GM12891 (cell line): ENCODE measurements at regions not wholly inside any gene's neighbourhood (a gene's known extent, or its start where the extent isn't known, plus 50 kb on each side); places are given as distances from the start of the nearest gene placed in this dataset.

ENCODE experiments used
- DNase-seq: peaks from one replicate; pipeline ENCODE4 v3.0.0; 2011; ENCODE audit warnings: low spot score; ENCODE audit not compliant: insufficient read length
- FAIRE-seq: peaks from 2 replicates; lab custom pipeline; 2011; peaks lifted over from hg19 to GRCh38; lab: Jason Lieb, UNC
- PAX5 ChIP-seq: IDR thresholded peaks from 2 replicates; pipeline ENCODE4 v1.6.1; 2011; ENCODE audit warnings: low read length, moderate library complexity, mild to moderate bottlenecking; ENCODE audit not compliant: insufficient read depth, severe bottlenecking
- POLR2A ChIP-seq: IDR thresholded peaks from 2 replicates; pipeline ENCODE4 v1.6.1; 2011; ENCODE audit warnings: low read depth, low read length, control low read depth
- POLR2AphosphoS5 ChIP-seq: IDR thresholded peaks from 2 replicates; pipeline ENCODE4 v1.6.1; 2011; ENCODE audit warnings: low read depth, low read length, control low read depth
- POU2F2 ChIP-seq: IDR thresholded peaks from 2 replicates; pipeline ENCODE4 v1.6.1; 2011; ENCODE audit warnings: low read depth, mild to moderate bottlenecking, control low read depth, low read length, moderate library complexity
- SPI1 ChIP-seq: IDR thresholded peaks from 2 replicates; pipeline ENCODE4 v1.6.1; 2011; ENCODE audit warnings: low read depth, low read length, control low read depth
- TAF1 ChIP-seq: IDR thresholded peaks from 2 replicates; pipeline ENCODE4 v1.6.1; 2011; ENCODE audit warnings: low read depth, low read length, control low read depth

DNA sequence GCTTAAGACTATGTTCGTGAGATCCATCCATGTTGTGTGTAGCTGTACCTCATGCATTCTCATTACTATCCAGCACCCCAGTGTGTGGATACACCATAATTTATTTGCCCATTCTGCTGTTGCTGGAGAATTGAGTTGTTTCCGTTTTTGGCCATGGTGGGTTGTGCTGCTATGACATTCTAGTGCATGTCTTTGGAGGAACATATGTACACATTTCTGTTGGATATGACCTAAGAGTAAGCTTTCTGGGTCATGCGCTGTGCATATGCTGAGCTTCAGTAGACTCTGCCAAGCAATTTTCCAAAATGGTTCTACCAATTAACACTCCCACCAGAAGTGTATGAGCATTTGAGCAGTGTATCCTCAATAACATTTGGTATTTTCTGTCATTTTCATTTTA lies 316.6 kb downstream of the MIAT start:
- FAIRE-seq: no peak

DNA sequence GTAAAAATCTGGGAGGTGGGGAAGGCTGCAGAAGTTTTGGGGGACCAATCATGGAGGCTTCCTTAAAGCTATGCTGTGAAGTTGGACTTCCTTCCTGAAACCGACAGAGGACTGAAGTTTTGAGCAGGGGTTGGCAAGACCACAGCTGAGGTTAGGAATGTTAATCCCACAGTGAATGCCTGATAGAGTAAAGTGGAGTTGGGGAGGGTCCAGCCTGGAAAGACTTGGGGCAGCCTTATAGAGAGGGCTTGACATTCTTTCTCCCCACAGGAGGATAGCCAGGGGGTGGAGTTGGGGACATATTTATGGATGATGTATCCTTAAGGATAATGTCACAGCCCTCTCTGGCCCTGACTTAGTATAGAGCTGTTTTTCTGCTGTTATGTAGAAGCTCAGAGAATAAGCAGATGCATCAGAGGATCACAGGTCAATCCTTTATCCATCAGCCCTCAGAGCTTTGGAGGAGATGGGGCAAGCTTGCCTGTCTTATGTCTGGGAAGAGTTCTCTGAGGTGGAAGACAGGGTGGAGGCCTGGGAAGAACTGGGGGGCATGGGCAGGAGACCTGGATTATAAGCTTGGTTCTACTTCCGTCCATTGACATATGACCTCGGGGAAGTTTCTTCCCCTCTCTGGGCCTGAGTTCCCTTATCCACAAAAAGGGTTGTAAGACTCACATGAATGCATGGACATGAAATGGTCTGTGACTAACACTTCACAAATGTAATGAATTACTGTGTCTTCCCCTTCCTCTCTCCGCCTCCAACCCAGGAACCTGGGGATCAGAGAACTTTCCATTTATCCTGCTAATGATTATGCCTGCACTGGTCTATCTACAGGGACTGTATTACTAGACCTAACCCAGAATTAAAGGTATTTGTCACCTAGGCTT lies 317.8 kb downstream of the MIAT start:
- DNase-seq: no peak
- FAIRE-seq: no peak
- TF ChIP-seq TAF1 (no peak), POLR2AphosphoS5 (no peak), POLR2A (no peak), PAX5 (no peak), SPI1 (no peak), POU2F2 (no peak)

More for the DNA sequence above, 316.6 kb downstream of the MIAT start:
- TF ChIP-seq POLR2AphosphoS5: no peak
- no peak for TF ChIP-seq POLR2A
- TF ChIP-seq TAF1: no peak
- no peak for TF ChIP-seq PAX5
- no peak for TF ChIP-seq POU2F2
- no peak for TF ChIP-seq SPI1
- no peak for DNase-seq

DNA sequence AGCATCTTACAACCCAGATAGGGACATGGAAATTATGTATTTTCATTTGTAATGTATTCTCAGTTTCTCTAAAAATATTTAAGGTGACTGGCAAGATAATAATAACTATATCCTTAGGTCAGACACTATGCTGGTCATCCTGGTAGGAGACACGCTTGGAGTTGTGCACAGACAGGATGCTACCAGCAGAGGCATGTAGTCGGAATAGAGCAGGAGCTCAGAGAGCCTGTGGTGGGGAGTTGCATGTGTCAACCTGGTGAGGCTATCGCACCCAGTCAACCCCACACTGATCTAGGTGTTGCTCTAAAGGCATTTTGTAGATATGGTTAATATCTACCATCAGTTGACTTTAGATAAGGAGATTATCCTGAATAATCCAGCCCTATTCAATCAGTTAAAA lies 318.5 kb downstream of the MIAT start:
- no peak for TF ChIP-seq SPI1
- TF ChIP-seq TAF1: no peak
- no peak for TF ChIP-seq POLR2A
- TF ChIP-seq POU2F2: no peak
- no peak for TF ChIP-seq POLR2AphosphoS5
- TF ChIP-seq PAX5: no peak
- DNase-seq (no peak), FAIRE-seq (no peak)

DNA sequence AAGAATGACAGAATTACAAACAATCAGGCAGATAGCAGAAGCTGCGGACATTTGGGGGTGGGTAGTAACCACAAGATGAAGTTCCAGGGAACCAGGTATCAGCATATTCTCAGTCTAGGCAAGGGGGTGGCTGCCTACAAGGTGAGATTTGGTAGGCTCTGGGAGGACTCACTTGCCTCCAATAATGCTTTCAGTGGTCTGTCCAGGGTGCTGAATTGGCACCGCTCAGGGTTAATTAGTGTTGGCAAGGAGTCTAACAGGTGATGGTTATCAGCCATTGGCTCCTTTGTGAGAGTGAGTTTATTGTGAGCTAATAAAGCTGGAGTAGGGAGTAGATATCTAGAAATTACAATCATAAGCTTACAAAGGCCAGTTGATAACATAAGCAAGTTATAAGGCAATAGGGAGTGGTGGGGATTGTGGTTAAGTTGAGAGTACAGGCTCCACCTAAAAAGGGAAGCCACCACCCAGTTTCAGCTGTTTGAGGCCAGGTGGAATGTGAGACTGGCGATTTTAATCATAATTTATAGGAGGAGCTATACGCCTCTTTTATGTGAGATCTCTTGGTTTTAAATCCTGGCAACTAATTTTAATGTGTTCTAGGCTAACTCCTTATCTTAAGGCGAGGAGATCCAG lies 320.5 kb downstream of the MIAT start:
- DNase-seq (no peak), FAIRE-seq (no peak)
- no peak for TF ChIP-seq TAF1
- no peak for TF ChIP-seq PAX5
- TF ChIP-seq POLR2A: no peak
- TF ChIP-seq POLR2AphosphoS5: no peak
- no peak for TF ChIP-seq SPI1
- TF ChIP-seq POU2F2: no peak

DNA sequence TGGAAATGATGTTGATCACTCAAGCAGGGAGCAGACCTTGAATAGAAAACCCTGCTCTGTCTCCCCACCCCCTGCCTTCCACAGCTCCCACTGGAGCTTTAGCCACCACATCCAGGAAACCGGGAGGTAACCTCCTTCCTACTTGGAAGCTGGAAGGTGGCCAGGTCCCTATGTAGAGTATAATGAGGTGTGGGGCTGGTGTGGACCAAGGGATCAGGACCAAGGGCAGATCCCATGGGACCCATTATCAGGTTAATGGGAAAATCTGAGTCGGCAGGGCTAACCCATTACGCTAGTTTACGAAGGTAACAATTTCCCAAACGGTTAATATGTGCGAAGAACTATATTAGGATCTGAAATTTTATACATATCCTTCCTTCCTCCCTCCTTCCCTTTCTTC lies 321.9 kb downstream of the MIAT start:
- TF ChIP-seq POLR2A: no peak
- no peak for TF ChIP-seq POLR2AphosphoS5
- no peak for TF ChIP-seq TAF1
- TF ChIP-seq POU2F2: no peak
- TF ChIP-seq SPI1: no peak
- TF ChIP-seq PAX5: no peak
- DNase-seq (no peak), FAIRE-seq (no peak)

DNA sequence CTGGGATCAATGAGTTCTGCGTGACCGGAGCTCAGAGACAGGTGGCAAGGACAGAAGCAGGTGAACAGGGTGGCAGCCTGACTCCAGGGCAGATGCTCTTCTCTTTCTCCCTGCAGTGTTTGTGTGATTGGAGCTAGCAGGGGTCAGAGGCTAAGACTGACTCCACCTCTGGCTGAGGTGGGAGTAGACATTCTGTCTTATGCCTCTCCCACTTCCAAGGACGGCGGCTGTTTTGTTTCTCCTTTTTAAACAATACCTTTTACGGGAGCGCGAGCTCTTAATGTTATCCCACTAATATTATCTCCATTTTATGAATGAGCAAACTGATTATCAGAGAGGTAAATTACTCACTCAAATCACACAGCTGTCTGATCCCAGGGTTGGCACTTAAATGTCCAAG lies 323.7 kb downstream of the MIAT start:
- DNase-seq (no peak), FAIRE-seq (no peak)
- no peak for TF ChIP-seq POU2F2
- TF ChIP-seq POLR2A: no peak
- TF ChIP-seq SPI1: no peak
- TF ChIP-seq TAF1: no peak
- no peak for TF ChIP-seq POLR2AphosphoS5
- no peak for TF ChIP-seq PAX5

DNA sequence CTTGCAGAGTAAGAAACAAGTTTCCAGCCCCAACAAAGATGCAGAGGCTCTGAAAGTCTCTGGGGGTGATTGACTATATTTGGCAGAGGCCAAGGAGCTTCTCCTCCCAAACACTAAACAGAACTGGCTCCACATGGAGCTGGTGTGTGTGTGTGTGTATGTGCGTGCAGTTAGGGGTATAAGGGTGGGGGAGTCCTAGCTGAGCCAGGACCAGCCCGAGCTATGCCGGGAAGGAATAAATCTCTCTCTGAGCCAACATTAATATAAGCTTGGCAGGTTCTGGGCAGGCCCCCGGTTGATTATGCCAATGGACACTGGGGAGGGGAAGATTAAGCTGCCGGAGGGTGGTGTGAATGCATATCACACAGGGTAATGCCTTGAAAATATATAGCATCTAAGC lies 324.2 kb downstream of the MIAT start:
- TF ChIP-seq POU2F2 (no peak), POLR2A (no peak), SPI1 (no peak), TAF1 (no peak), POLR2AphosphoS5 (no peak), PAX5 (no peak)
- DNase-seq: no peak
- no peak for FAIRE-seq

DNA sequence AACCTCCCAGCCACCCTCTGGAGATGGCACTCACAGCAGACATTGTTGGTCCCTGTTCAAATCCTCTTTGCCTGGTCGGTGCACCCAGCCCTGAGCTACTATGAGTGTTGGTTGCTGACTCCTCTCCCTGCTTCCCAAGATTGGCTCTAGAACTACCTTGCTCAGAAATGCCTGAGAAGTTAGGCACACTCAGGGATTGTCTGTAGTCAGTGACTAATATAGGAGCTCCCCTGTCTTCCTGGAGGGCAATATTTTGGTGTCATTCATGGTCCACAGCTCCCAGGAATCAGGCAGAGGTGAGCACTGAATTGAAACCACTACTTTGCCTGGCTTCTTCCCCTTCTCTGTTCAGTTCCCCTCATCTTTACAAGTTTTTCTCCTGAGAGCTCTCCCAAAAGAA lies 325.9 kb downstream of the MIAT start:
- DNase-seq: no peak
- no peak for FAIRE-seq
- TF ChIP-seq PAX5 (no peak), POLR2AphosphoS5 (no peak), TAF1 (no peak), POU2F2 (no peak), SPI1 (no peak), POLR2A (no peak)

DNA sequence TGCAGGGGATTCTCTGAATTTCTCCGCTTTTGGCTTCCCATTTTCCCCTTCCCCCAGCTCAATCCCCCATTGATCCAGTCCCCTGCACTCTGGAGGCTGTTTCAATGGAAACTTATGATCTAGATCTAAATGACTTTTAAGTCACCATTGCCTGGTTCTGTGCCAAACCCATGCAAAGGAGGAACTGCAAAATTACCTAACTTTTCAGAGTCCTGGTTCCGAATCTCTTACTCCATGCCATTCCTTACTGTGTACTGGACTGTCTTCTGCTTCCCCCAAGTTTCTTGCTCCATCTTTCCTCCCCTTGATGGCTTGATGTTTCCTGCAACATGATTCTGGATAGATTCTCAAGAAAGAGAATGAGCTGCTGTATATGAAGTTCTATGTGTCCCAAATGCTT lies 327.8 kb downstream of the MIAT start:
- no peak for TF ChIP-seq TAF1
- TF ChIP-seq POLR2A: no peak
- TF ChIP-seq SPI1: peak; percentile 66
- FAIRE-seq (no peak), DNase-seq (no peak)
